NCI-H2196 (cell line): ENCODE measurements at regions not wholly inside any gene's neighbourhood (a gene's known extent, or its start where the extent isn't known, plus 50 kb on each side); places are given as distances from the start of the nearest gene placed in this dataset.
"Not testable (repeated sequence)": the region's sequence is repeated elsewhere in the genome, so short reads cannot be mapped to it uniquely, and the experiment has no call there.

Experiments used
- DNase-seq: peaks from one replicate; lab custom pipeline; 2025; ENCODE audit not compliant: unreplicated experiment; lab: John Stamatoyannopoulos, UW

- not testable (repeated sequence) for DNase-seq
Observed at GRCh38 chr2:111385226-111385957, 264.7 kb downstream of the BCL2L11 start.

- DNase-seq = not testable (repeated sequence)
Observed at GRCh38 chr2:111390605-111391004, 269.9 kb downstream of the BCL2L11 start.

DNA sequence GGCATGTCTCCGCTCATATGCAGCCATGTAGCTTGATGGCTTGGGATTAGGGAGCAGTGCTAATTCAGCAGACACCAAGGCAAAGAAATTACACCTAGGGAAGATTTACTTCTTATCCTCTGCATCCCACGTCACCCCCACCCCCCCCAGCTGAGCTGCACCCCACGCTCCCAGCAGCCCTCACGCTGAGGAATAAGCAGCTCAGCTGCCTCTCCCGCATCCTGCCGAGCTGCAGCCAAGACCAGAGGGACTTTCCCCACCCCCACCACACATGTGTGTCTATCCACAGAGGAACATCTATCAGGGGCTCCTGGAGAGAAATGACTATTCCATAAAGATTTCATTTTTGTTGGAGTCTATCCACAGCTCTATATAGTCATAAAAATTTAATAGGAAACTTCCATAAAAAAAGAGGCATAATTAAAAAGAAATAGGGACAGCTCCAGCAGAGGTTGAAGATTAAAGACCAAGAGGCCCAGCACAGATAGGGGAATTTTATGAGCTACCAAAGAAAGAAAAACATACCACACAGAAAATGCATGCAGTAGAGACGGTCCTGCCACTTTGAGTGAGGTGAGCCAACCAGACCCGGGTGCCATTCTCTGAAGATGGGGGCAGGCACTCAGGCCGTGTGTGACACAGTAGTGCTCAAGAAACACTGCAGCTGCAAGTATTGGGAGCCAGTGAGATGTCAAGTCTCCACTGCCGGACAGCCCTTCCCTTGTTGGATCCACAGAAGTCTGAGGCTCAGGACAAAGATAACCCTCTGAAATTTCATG, 274.8 kb downstream of the BCL2L11 start:
- DNase-seq = not testable (repeated sequence)

GRCh38 chr2:111400598-111401253, 280.0 kb downstream of the BCL2L11 start:
- DNase-seq = not testable (repeated sequence)

DNA sequence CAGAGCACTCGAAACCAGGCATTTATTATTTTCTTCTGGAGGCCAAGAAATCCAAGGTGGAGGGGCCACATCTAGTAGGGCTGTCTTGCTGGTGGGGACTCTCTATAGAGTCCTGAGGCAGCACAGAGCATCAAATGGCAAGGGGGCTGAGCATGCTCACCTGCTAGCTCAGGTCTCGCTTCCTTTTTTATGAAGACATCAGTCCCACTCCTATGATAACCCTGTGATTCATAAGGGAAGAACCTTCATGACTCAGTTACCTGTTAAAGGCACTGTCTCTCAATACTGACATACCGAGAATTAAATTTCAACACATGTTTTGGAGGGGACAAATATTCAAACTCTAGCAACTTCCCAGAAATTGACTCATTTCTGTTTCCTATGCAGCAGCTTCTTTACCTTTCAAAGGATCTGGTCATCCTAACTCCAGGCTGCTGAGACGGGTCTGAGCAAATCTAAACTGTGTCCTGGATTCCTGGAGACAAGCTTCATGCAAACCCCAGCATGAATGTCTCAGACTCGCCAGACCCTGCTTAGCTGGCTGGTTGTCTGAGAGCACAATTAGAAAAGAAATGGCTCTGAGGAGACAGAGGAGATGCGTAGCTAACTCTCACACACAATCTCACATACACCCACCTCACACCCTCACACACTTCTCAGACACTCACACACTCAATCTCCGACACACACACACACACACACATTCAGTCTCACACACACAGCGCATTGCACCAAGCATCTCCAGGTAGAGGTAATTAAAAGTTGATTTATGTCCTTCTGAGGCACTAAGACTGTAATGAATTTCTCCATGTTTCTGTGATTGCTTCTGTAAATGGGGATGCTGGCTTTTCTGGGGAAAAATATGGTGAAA, 280.8 kb downstream of the BCL2L11 start:
- DNase-seq = not testable (repeated sequence)

DNA sequence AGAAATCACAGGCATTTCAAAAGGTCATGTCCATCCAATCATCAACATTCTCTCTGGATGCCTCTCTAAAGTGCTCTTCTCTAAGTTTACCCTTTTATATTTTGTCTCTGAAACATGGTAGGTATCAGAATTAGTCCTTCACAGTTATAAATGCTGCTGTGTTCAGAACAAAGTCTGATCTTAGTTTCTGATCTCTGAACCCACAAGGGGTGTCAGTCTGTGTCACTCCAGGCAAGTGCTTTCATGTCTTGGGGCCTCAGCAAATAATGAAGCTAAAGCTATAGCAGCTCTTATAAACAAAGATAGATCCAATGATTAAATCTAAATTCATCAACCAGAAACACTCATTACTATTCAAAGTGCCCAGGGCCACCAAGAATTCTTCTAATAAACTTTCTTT, 281.7 kb downstream of the BCL2L11 start:
- DNase-seq = not testable (repeated sequence)

DNA sequence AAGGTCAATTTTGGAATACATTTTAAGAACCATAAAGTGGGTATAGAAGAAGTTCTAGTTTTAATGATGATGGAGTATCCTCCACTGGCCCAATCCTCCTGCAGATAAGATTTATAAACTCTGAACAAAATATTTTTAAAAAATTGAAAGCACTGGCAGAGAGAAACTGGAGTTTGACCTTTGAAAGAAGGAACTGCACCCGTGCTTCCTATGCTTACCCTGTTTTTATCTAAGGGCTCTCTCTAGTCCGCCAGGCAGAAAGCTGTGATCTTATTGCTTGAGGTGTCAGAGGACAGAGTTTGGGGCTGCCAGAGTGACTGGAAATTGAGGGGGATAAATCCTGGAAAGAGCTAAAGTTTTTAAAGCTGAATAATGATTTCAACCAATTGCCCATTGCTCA, 282.6 kb downstream of the BCL2L11 start:
- not testable (repeated sequence) for DNase-seq

GRCh38 chr2:111406616-111407015, 285.9 kb downstream of the BCL2L11 start:
- DNase-seq = not testable (repeated sequence)

DNA sequence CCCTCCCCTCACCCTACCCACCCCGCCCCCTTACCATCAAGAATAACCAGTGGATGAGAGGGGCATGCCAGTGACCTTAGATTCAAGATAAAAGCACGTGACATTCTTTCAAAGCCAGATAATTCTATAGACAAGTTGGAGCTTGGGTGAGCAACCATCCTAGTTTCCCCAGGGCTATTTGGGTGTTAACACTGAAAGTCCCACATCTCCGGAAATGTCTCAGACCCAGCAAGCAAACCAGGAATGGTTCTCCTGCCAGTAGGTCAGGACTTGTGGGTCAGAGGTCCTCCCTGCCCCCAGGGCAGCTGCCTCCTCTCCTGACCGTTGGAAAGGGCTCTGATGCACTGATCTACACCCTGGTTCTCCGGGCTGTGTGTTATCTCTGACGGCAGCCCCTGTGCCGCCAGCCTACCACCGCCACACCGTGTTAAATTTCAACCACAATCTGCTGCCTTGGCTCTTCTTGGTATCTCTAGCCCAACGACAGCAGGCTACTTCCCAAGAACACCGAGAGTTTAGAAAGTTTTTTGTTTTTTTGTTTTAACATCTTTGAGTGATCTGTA, 287.0 kb downstream of the BCL2L11 start:
- not testable (repeated sequence) for DNase-seq

DNA sequence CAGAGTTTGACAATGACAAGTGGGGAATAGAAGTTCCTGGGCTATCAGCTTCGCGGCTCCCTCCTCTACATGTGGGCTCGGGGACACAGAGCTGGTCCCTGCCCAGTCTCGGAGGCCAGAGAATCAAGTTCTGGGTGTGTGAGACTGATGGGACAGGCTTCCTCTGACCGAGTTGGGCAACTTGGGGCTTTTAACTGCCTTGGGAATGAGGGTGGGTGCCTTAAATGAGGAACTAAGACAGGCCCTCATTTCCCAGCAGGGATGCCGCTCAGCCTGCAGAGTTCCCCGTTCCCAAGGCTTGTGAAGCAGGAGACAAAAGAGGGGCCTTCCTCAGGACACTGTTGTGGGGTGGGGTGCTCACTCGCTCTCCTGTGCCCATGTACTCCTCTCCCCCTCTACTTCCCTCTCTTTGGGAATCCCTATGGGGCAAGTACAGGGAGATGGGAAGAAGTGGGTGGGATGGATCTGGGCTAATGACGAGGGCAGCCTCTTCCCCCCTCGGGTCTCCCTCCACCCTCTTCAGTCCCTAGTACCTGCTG, 290.2 kb downstream of the BCL2L11 start:
- not testable (repeated sequence) for DNase-seq

GRCh38 chr2:111411867-111412681, 291.4 kb downstream of the BCL2L11 start:
- not testable (repeated sequence) for DNase-seq

- DNase-seq = not testable (repeated sequence)
Observed at GRCh38 chr2:111412841-111413650, 292.3 kb downstream of the BCL2L11 start.

GRCh38 chr2:111413950-111414349, 293.2 kb downstream of the BCL2L11 start:
- not testable (repeated sequence) for DNase-seq

DNA sequence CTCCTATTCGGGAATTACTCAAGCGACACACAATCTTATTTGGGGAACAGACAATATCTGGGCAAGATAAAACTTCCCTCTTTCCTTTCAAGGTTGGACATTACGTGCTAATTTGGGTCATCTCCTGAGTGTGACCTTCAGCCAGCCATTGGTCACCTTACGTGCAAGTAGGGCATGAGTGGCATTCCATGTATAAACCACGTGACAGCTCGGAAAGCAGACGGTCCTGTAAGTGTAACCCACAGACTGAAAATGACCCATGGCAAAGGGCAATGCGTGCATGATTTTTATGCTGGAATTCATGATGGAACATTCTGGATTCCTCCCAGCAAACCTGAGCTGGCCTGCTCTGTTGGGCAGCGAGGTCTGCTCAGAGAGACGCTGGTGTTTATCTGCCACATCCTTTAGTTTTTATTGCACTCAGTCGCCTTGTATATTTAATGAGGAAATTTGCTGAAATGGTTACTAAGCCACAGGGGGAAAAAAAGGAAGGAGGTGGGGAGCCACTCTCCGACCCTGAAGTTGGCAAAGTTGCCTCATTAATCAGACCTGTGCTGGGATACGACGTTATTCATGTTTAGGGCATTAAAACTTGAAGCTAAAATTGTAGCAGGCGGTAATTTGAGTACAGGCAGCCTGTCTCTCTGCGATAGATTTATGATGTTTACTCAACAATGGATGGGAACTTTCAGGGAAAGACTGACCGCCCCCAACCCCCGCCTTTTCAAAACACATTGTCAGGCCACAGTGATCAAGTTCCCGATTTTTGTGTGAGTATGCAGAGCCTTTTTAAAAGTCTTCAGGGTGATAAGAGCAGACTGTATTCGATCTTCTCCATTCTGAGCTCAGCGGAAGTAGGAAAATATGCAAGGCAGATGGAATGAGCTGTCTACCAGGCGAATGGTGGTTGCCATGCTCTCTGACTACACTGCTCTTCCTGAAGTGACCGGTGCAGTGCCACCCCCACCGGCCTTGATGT, 295.3 kb downstream of the BCL2L11 start:
- not testable (repeated sequence) for DNase-seq

GRCh38 chr2:111417026-111417425, 296.3 kb downstream of the BCL2L11 start:
- not testable (repeated sequence) for DNase-seq

DNA sequence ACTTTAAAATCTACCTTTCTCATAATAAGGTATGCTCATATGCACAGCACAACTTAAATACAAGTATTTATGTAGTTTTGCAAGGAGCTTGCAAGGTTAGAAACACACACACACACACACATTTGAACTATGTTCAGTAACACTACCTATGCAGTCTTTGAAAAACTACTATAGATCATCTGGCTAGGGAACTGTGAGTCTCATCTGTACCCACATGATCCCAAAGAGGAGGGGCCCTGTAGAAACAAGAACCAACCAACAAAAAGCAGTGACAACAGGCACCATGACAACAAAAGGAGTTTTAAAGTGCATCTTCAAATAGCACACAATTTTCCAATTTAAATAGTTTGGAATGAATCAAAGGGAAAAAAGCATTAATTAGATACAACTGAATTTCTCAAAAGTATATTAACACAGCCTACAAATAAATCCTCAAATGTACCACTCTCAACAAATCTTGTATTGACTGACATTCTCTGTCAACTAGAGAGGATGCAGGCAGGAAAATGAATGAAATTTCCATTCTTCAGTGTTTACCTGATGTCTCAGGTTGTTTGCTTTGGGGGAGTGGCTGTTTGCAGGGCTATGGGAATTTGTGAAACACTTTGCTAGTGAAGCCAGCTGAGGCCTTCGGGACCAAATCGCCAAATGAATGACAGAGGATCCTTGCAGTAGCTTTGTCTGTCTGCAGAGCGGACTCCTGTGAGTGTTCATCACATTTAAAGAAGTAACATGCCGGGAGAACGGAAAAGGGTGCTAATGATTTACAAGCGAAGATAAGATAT, 297.6 kb downstream of the BCL2L11 start:
- DNase-seq = not testable (repeated sequence)
